SU-DHL-6 (cell line): ENCODE measurements at regions not wholly inside any gene's neighbourhood (a gene's known extent, or its start where the extent isn't known, plus 50 kb on each side); places are given as distances from the start of the nearest gene placed in this dataset.
"Not testable (repeated sequence)": the region's sequence is repeated elsewhere in the genome, so short reads cannot be mapped to it uniquely, and the experiment has no call there.

Source experiments
- H2AFZ ChIP-seq: fragments of 200-600 bp; sonication (generic); 2 replicates; pipeline ENCODE4 v1.6.1; 2014; ENCODE audit warnings: low read depth, mild to moderate bottlenecking, moderate library complexity, mixed read lengths, antibody characterized with exemption, low read length; ENCODE audit not compliant: severe bottlenecking
- H3F3A ChIP-seq: fragments of 200-600 bp; shearing (Covaris generic); 2 replicates; pipeline ENCODE4 v1.6.0; 2016; ENCODE audit warnings: antibody characterized with exemption, mild to moderate bottlenecking; ENCODE audit not compliant: insufficient read depth
- H3K27ac ChIP-seq: fragments of 200-600 bp; sonication (generic); 2 replicates; pipeline ENCODE4 v1.5.1; 2016; ENCODE audit warnings: low read depth, mild to moderate bottlenecking, low read length, moderate library complexity, mixed read lengths
- H3K27me3 ChIP-seq: fragments of 200-600 bp; sonication (generic), shearing (Covaris generic); 2 replicates; pipeline ENCODE4 v1.6.0; 2014; ENCODE audit warnings: mild to moderate bottlenecking, low read length
- H3K36me3 ChIP-seq: fragments of 200-600 bp; sonication (generic); 2 replicates; pipeline ENCODE4 v1.6.1; 2014; ENCODE audit warnings: mild to moderate bottlenecking, low read length, mixed read lengths
- H3K4me2 ChIP-seq: fragments of 300-600, 200-600 bp; shearing (Covaris generic), sonication (generic); 2 replicates; pipeline ENCODE4 v1.6.0; 2014; ENCODE audit warnings: low read length, low read depth, mild to moderate bottlenecking; ENCODE audit not compliant: poor library complexity, severe bottlenecking
- H3K4me3 ChIP-seq: fragments of 200-600 bp; sonication (generic); 2 replicates; pipeline ENCODE4 v1.5.1; 2014; ENCODE audit warnings: antibody characterized with exemption, low read length, mild to moderate bottlenecking, mixed read lengths; ENCODE audit not compliant: insufficient read depth, poor library complexity, severe bottlenecking
- H3K79me2 ChIP-seq: fragments of 200-600 bp; sonication (generic); 2 replicates; pipeline ENCODE4 v1.6.1; 2014; ENCODE audit warnings: mild to moderate bottlenecking, low read length, moderate library complexity; ENCODE audit not compliant: insufficient read depth
- H3K9ac ChIP-seq: fragments of 200-600 bp; sonication (generic); 2 replicates; pipeline ENCODE4 v1.7.0; 2014; ENCODE audit warnings: mild to moderate bottlenecking, low read length
- H3K9me2 ChIP-seq: fragments of 200-600 bp; sonication (generic); replicated peaks from 2 replicates; pipeline ENCODE4 v1.6.1; 2014; ENCODE audit warnings: low read length; ENCODE audit not compliant: insufficient read depth
- H3K9me3 ChIP-seq: fragments of 200-600 bp; sonication (generic); 2 replicates; pipeline ENCODE4 v1.6.1; 2014; ENCODE audit warnings: low read length, mixed read lengths; ENCODE audit not compliant: insufficient read depth
- H4K20me1 ChIP-seq: fragments of 200-600 bp; sonication (generic); 2 replicates; pipeline ENCODE4 v1.6.1; 2014; ENCODE audit warnings: low read depth, mild to moderate bottlenecking, antibody characterized with exemption, low read length, moderate library complexity, mixed read lengths

DNA sequence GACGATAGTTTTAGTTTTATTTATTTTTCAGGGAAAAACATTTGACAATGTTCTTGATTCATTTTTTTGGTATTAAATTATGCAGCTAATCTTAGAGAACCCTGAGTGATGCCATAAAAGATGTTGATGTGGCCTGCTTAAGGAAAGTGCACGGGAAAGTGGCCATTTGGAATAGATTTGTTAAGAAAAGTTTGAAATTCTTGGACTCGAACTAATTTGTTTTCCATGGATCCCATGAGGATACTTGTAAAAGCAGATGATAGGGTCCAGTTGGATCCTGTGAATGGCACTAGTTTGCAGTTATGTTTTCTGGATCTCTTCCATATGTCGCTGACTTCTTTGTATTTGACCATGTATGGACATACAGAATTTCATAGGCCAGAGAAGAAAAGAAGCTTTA is 114.2 kb upstream of the FBXO28 start:
- H3K9ac ChIP-seq = not testable (repeated sequence)

GRCh38 chr1:223998676-223999455 is 115.0 kb upstream of the FBXO28 start:
- H3K27ac ChIP-seq, H3F3A ChIP-seq, H3K9ac ChIP-seq, H3K36me3 ChIP-seq, H3K4me2 ChIP-seq, H4K20me1 ChIP-seq, H3K79me2 ChIP-seq, H3K9me2 ChIP-seq, H2AFZ ChIP-seq, H3K4me3 ChIP-seq, H3K9me3 ChIP-seq, H3K27me3 ChIP-seq: not testable (repeated sequence)

More for the DNA sequence above, 114.2 kb upstream of the FBXO28 start:
- not testable (repeated sequence) for H3K9me3 ChIP-seq, H3K9me2 ChIP-seq, H2AFZ ChIP-seq, H3K79me2 ChIP-seq, H3K27me3 ChIP-seq, H3K36me3 ChIP-seq, H3K4me2 ChIP-seq, H4K20me1 ChIP-seq, H3F3A ChIP-seq, H3K27ac ChIP-seq, H3K4me3 ChIP-seq

GRCh38 chr1:223996376-223996775 is 117.5 kb upstream of the FBXO28 start:
- H3K27me3 ChIP-seq, H3K9ac ChIP-seq, H3K79me2 ChIP-seq, H3K9me3 ChIP-seq, H3K27ac ChIP-seq, H2AFZ ChIP-seq, H4K20me1 ChIP-seq, H3K36me3 ChIP-seq, H3K4me2 ChIP-seq, H3F3A ChIP-seq, H3K4me3 ChIP-seq, H3K9me2 ChIP-seq: not testable (repeated sequence)

DNA sequence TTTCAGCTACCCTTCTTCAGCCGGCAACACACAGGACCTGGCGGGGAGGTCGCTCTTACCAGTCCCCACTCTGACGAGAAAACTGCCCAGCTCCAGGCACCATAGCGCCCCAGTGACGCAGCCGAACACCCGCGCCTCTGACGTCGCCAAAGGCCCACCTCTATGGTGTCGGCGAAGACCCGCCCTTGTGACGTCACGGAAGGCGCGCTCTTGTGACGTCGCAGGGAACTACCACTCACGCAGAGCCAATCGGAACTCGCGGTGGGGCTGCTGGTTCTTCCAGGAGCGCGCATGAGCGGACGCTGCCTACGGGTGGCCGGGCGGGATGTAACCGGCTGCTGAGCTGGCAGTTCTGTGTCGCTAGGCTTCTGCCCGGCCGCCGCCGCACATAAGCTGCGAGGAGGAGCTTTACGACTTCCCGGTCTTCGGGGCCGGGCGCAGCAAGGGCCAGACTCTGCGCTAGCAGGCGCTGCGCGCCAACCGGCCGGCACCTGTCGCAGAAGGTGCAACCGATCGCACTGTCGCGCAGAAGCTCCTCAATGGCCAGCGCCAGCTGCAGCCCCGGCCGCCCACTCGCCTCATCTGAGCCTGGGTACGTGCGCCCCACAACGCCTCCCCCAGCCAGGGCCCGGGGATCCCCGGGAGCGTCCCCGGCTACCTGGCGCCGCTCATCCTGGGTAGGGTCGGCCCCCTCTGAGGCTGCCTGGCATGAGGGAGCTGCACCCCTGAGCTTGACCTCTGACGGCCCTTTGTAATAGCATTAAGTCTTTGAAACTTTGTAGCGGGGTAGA is 121.3 kb upstream of the FBXO28 start:
- not testable (repeated sequence) for H3K36me3 ChIP-seq, H3K27me3 ChIP-seq, H3K79me2 ChIP-seq, H3F3A ChIP-seq, H3K9me3 ChIP-seq, H2AFZ ChIP-seq, H4K20me1 ChIP-seq, H3K9me2 ChIP-seq
- peak overlapping the region; percentile 76 for H3K27ac ChIP-seq
- H3K4me3 ChIP-seq = peak overlapping the region; percentile 66
- peak overlapping the region; percentile 67 for H3K9ac ChIP-seq
- peak overlapping the region; percentile 55 for H3K4me2 ChIP-seq

GRCh38 chr1:223991297-223991857 is 122.5 kb upstream of the FBXO28 start:
- H3K9ac ChIP-seq, H3K4me3 ChIP-seq, H4K20me1 ChIP-seq, H3F3A ChIP-seq, H3K36me3 ChIP-seq, H3K9me3 ChIP-seq, H3K79me2 ChIP-seq, H2AFZ ChIP-seq, H3K4me2 ChIP-seq, H3K27me3 ChIP-seq, H3K9me2 ChIP-seq, H3K27ac ChIP-seq: not testable (repeated sequence)

GRCh38 chr1:223961985-223962384 is 116.2 kb upstream of the TP53BP2 start:
- not testable (repeated sequence) for H3K4me3 ChIP-seq, H3K9ac ChIP-seq, H3F3A ChIP-seq, H2AFZ ChIP-seq, H3K79me2 ChIP-seq, H3K4me2 ChIP-seq, H3K9me3 ChIP-seq, H3K36me3 ChIP-seq, H3K27me3 ChIP-seq, H3K9me2 ChIP-seq, H4K20me1 ChIP-seq, H3K27ac ChIP-seq

GRCh38 chr1:223952801-223953200 is 107.1 kb upstream of the TP53BP2 start:
- H3K4me3 ChIP-seq, H3K36me3 ChIP-seq, H3F3A ChIP-seq, H2AFZ ChIP-seq, H3K9ac ChIP-seq, H3K79me2 ChIP-seq, H4K20me1 ChIP-seq, H3K9me2 ChIP-seq, H3K9me3 ChIP-seq, H3K27me3 ChIP-seq, H3K27ac ChIP-seq, H3K4me2 ChIP-seq: not testable (repeated sequence)

- not testable (repeated sequence) for H3K4me3 ChIP-seq, H3K4me2 ChIP-seq, H3K79me2 ChIP-seq, H3K9me2 ChIP-seq, H3K36me3 ChIP-seq, H3K9me3 ChIP-seq, H4K20me1 ChIP-seq, H3K27ac ChIP-seq, H3K9ac ChIP-seq, H2AFZ ChIP-seq, H3K27me3 ChIP-seq, H3F3A ChIP-seq
These were observed 105.8 kb upstream of the TP53BP2 start for GRCh38 chr1:223951551-223951950.
